HepG2 (cell line): ENCODE measurements at regions not wholly inside any gene's neighbourhood (a gene's known extent, or its start where the extent isn't known, plus 50 kb on each side); places are given as distances from the start of the nearest gene placed in this dataset.

Experiments used
- ATAC-seq: fragments of 200-7000 bp; cut with Tn5 transposase; 3 replicates; pipeline ENCODE4 v1.9.1; 2020; ENCODE audit warnings: mild to moderate bottlenecking, moderate library complexity
- BruUV-seq: library from RNA; stranded (reverse); fragments of 400-500 nt; replicated peaks from 2 replicates; lab custom pipeline; 2021; lab: Mats Ljungman, UMichigan
- CTCF ChIA-PET: fragments of 300-600 bp; formaldehyde crosslinking; extraction: SDS; loops from one replicate; lab custom pipeline; 2021; ENCODE audit warnings: low total read pairs, inconsistent platforms, low intra/inter-chr PET ratio; lab: Yijun Ruan, JAX
- POLR2A ChIA-PET: fragments of 350-600 bp; sonication (Branson Sonifier 250); formaldehyde crosslinking; loops from one replicate; lab custom pipeline; 2020; ENCODE audit warnings: antibody characterized with exemption, inconsistent platforms; lab: Yijun Ruan, JAX
- DNase-seq: peaks from one replicate; pipeline ENCODE4 v3.0.0-alpha.2; 2015; ENCODE audit warnings: low spot score
- FAIRE-seq: peaks from 3 replicates; lab custom pipeline; 2011; peaks lifted over from hg19 to GRCh38; lab: Jason Lieb, UNC
- H2AFZ ChIP-seq: one replicate; pipeline ENCODE4 v1.6.1; 2011; ENCODE audit warnings: low read length, inconsistent platforms
- H3K27ac ChIP-seq: fragments of 300-600 bp; 3 replicates; pipeline ENCODE4 v1.8.0; 2011; ENCODE audit warnings: mixed run types, mild to moderate bottlenecking, mixed read lengths, low read length, inconsistent platforms; ENCODE audit not compliant: insufficient read depth; ENCODE audit errors: extremely low read length
- H3K27me3 ChIP-seq, 2 experiments: fragments of 200-600 bp in 1 of 2; 2 replicates in 1 of 2; 3 replicates in 1 of 2; pipeline versions ENCODE4 v1.6.0 to v1.8.0; 2011; ENCODE audit warnings: low read length in 2 of 2, mild to moderate bottlenecking in 2 of 2, moderate library complexity in 2 of 2, inconsistent platforms in 1 of 2; ENCODE audit not compliant: insufficient read depth in 2 of 2, control insufficient read depth in 1 of 2
- H3K36me3 ChIP-seq, 2 experiments: fragments of 200-600 bp in 1 of 2; replicated peaks in 1 of 2; 2 replicates in 1 of 2; 3 replicates in 1 of 2; pipeline versions ENCODE4 v1.5.1 to v1.8.0; 2011; ENCODE audit warnings: low read length in 2 of 2, inconsistent platforms in 1 of 2; ENCODE audit not compliant: insufficient read depth in 2 of 2, control insufficient read depth in 1 of 2
- H3K4me1 ChIP-seq: 2 replicates; pipeline ENCODE4 v1.5.1; 2012; ENCODE audit warnings: low read length, inconsistent platforms; ENCODE audit not compliant: insufficient read depth
- H3K4me2 ChIP-seq: 2 replicates; pipeline ENCODE4 v1.6.0; 2011; ENCODE audit warnings: low read depth, low read length, inconsistent platforms
- H3K4me3 ChIP-seq, 3 experiments: fragments of 200-600 bp in 1 of 3; sonication (generic), shearing (Covaris generic) in 1 of 3; replicated peaks in 1 of 3; 2 replicates each; pipeline ENCODE4 v1.5.1; 2011 to 2016; ENCODE audit warnings: low read length in 3 of 3, inconsistent platforms in 2 of 3, low read depth in 2 of 3, mild to moderate bottlenecking in 2 of 3, control low read depth in 1 of 3, mixed read lengths in 1 of 3; ENCODE audit not compliant: insufficient read depth in 1 of 3
- H3K79me2 ChIP-seq: one replicate; pipeline ENCODE4 v1.6.1; 2011; ENCODE audit warnings: low read length, inconsistent platforms; ENCODE audit not compliant: insufficient read depth
- H3K9ac ChIP-seq: 2 replicates; pipeline ENCODE4 v1.6.0; 2011; ENCODE audit warnings: mild to moderate bottlenecking, low read depth, low read length, inconsistent platforms; ENCODE audit not compliant: insufficient read depth
- H3K9me3 ChIP-seq: 2 replicates; pipeline ENCODE4 v1.5.1; 2012; ENCODE audit warnings: mild to moderate bottlenecking, low read length
- H4K20me1 ChIP-seq: 2 replicates; pipeline ENCODE4 v1.6.0; 2011; ENCODE audit warnings: inconsistent platforms, mild to moderate bottlenecking, low read length, moderate library complexity; ENCODE audit not compliant: insufficient read depth
- CSRNP2 ChIP-seq: sonication (generic); formaldehyde crosslinking; conservative IDR thresholded peaks from 2 replicates; pipeline ENCODE4 v1.8.0; 2022; ENCODE audit warnings: low read depth, missing genetic modification reagents
- E2F2 ChIP-seq: sonication (generic); formaldehyde crosslinking; IDR thresholded peaks from 2 replicates; pipeline ENCODE4 v1.4.0; 2020; ENCODE audit warnings: missing genetic modification reagents, borderline replicate concordance
- MBD4 ChIP-seq: IDR thresholded peaks from 2 replicates; pipeline ENCODE4 v1.6.1; 2012; ENCODE audit warnings: low read length, inconsistent platforms, borderline replicate concordance
- MTA1 ChIP-seq: sonication (generic); formaldehyde crosslinking; IDR thresholded peaks from 2 replicates; pipeline ENCODE4 v1.4.0; 2020; ENCODE audit warnings: missing genetic modification reagents, mild to moderate bottlenecking, borderline replicate concordance
- MTF1 ChIP-seq: sonication (generic); formaldehyde crosslinking; IDR thresholded peaks from 2 replicates; pipeline ENCODE4 v1.5.0; 2020; ENCODE audit warnings: missing genetic modification reagents
- RORA ChIP-seq: sonication (generic); formaldehyde crosslinking; IDR thresholded peaks from 2 replicates; pipeline ENCODE4 v1.5.0; 2020; ENCODE audit warnings: mild to moderate bottlenecking, missing genetic modification reagents, moderate library complexity
- ZFP91 ChIP-seq: sonication (generic); formaldehyde crosslinking; IDR thresholded peaks from 2 replicates; pipeline ENCODE4 v1.9.0; 2022; ENCODE audit warnings: missing genetic modification reagents, mild to moderate bottlenecking, borderline replicate concordance
- ZNF343 ChIP-seq: sonication (generic); formaldehyde crosslinking; IDR thresholded peaks from 2 replicates; pipeline ENCODE4 v1.4.0; 2020; ENCODE audit warnings: mild to moderate bottlenecking, missing genetic modification reagents
- ZNF44 ChIP-seq: sonication (generic); formaldehyde crosslinking; IDR thresholded peaks from 2 replicates; pipeline ENCODE4 v1.5.1; 2020; ENCODE audit warnings: mild to moderate bottlenecking, missing genetic modification reagents
- ZNF672 ChIP-seq: sonication (generic); formaldehyde crosslinking; IDR thresholded peaks from 2 replicates; pipeline ENCODE4 v1.8.1; 2022; ENCODE audit warnings: missing genetic modification reagents
- ZZZ3 ChIP-seq: sonication (generic); formaldehyde crosslinking; IDR thresholded peaks from 2 replicates; pipeline ENCODE4 v1.4.0; 2020; ENCODE audit warnings: missing genetic modification reagents, mild to moderate bottlenecking, borderline replicate concordance
- WGBS: methylation state at CpG from one replicate; pipeline ENCODE4 v1.1.6; 2017; ENCODE audit warnings: low lambda C conversion rate; 5-methylcytosine and 5-hydroxymethylcytosine counted together
- in situ Hi-C: cut with HindIII; loops from 2 replicates; pipeline ENCODE4 v1.10.0; 2017; ENCODE audit warnings: low pct_unique_long_range_greater_than_20kb; ENCODE audit not compliant: extremely low pct_ligation_motif_present
- intact Hi-C: fragments of 100-400 bp; cut with micrococcal nuclease; formaldehyde crosslinking; loops from one replicate; pipeline ENCODE4 v1.10.0; 2022; ENCODE audit not compliant: unreplicated experiment

GRCh38 chr10:77726301-77726700 is 88.7 kb upstream of the KCNMA1 start:
- Histone ChIP-seq H3K9me3 (no peaks in the 10 kb centered on the region), H3K79me2 (no peaks in the 10 kb centered on the region), H2AFZ (no peak overlapping the region), H3K36me3 (no peaks in the 10 kb centered on the region), H3K27ac (no peak overlapping the region), H3K9ac (no peak overlapping the region), H3K4me1 (no peaks in the 10 kb centered on the region), H4K20me1 (no peaks in the 10 kb centered on the region), H3K27me3 (0 out of 5 replicates have a peak, but pooled peaks cover 0 to 3% of the 10 kb centered on the region in 2 experiments), H3K4me3 (no peak overlapping the region), H3K4me2 (no peak overlapping the region)
- FAIRE-seq = no peak
- intact Hi-C loops (no loop called here), in situ Hi-C loops (no loop called here)
- TF ChIP-seq MTA1 (CRISPR knock-in tag) (no peak), MBD4 (no peak), ZNF44 (no peak), ZNF672 (CRISPR knock-in tag) (no peak), MTF1 (CRISPR knock-in tag) (no peak), RORA (CRISPR knock-in tag) (no peak), E2F2 (CRISPR knock-in tag) (no peak), ZFP91 (no peak), ZNF343 (CRISPR knock-in tag) (no peak), ZZZ3 (CRISPR knock-in tag) (no peak), CSRNP2 (CRISPR knock-in tag) (no peak)
- POLR2A ChIA-PET = no interaction called here
- BruUV-seq = no TSS peak
- ATAC-seq = no peak
- DNase-seq = no peak
- 93% methylated on average over 1 of the region's 1 CpG for WGBS
- CTCF ChIA-PET = no interaction called here
